ENCODE measurements at regions not wholly inside any gene's neighbourhood (a gene's known extent, or its start where the extent isn't known, plus 50 kb on each side); places are given as distances from the start of the nearest gene placed in this dataset.

DNA sequence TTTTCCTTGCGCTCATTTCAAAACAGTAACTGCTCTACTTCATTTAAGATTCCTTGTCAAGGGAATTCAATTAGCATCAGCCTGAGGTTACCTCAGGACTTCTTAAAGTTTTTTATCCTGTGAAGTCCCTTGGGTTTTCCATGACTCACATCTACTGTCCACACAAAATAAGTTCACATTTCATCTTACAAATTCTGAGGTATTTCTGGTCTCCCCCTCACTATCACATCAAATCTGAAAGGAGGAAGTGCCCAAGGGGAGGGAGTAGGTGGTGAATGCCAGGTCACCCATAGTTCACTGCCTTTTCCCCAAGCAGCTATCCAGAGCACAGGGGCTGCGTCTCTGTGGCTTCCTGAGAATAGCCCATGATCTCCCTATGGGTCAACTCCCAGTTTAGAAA is 227.1 kb upstream of the NREP start:
- Mint-ChIP-seq H3K27me3 (no peaks in the 10 kb centered on the region), H3K4me3 (no peak overlapping the region), H3K9me3 (peaks cover 4% of the 10 kb centered on the region), H3K4me1 (no peaks in the 10 kb centered on the region), H3K36me3 (no peaks in the 10 kb centered on the region), H3K27ac (no peak overlapping the region)
- DNase-seq (no peak), ATAC-seq (ENCODE audit: low read depth) (no peak)
- POLR2A ChIA-PET, result no interaction called here

GRCh38 chr5:111983459-111983858 is 226.5 kb upstream of the NREP start:
- ATAC-seq (ENCODE audit: low read depth) (no peak), DNase-seq (no peak)
- Mint-ChIP-seq H3K9me3 (peaks cover 2% of the 10 kb centered on the region), H3K27me3 (no peaks in the 10 kb centered on the region), H3K4me1 (no peaks in the 10 kb centered on the region), H3K4me3 (no peak overlapping the region), H3K36me3 (no peaks in the 10 kb centered on the region), H3K27ac (no peak overlapping the region)
- POLR2A ChIA-PET, result no interaction called here

DNA sequence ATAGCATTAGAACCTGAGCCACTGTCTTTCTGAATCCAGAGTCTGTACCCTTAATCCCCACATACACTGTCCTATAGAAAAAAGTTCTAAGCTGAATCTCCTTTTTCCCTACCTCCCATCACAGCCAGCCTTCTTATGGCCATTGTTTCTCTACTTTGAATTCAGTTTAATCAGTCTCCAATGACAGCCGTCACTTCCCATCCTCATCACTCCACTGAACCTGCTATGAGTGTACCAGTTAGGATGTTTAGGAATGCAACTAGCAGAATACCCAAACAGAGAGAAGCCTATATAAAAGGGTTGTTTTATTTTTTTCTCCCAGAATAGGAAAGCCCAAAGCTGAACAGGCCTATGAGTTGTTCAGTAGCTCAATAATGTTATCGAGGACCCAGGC is 220.4 kb upstream of the NREP start:
- Mint-ChIP-seq H3K9me3 (no peaks in the 10 kb centered on the region), H3K27ac (no peak overlapping the region), H3K27me3 (peaks cover 11% of the 10 kb centered on the region), H3K4me1 (no peaks in the 10 kb centered on the region), H3K36me3 (no peaks in the 10 kb centered on the region), H3K4me3 (no peak overlapping the region)
- DNase-seq, result no peak
- POLR2A ChIA-PET, result no interaction called here
- ATAC-seq (ENCODE audit: low read depth), result no peak

- ATAC-seq (ENCODE audit: low read depth) (no peak), DNase-seq (no peak)
- Mint-ChIP-seq H3K27ac (no peak overlapping the region), H3K4me3 (no peak overlapping the region), H3K27me3 (peaks cover 11% of the 10 kb centered on the region), H3K36me3 (no peaks in the 10 kb centered on the region), H3K4me1 (no peaks in the 10 kb centered on the region), H3K9me3 (no peaks in the 10 kb centered on the region)
- POLR2A ChIA-PET, result no interaction called here
Measured at GRCh38 chr5:111976705-111977435, 219.9 kb upstream of the NREP start.

- Mint-ChIP-seq H3K27ac (no peak overlapping the region), H3K27me3 (peaks cover 13% of the 10 kb centered on the region), H3K36me3 (no peaks in the 10 kb centered on the region), H3K9me3 (no peaks in the 10 kb centered on the region), H3K4me1 (no peaks in the 10 kb centered on the region), H3K4me3 (no peak overlapping the region)
- POLR2A ChIA-PET, result no interaction called here
- DNase-seq (no peak), ATAC-seq (ENCODE audit: low read depth) (no peak)
Measured at GRCh38 chr5:111975133-111975532, 218.1 kb upstream of the NREP start.

DNA sequence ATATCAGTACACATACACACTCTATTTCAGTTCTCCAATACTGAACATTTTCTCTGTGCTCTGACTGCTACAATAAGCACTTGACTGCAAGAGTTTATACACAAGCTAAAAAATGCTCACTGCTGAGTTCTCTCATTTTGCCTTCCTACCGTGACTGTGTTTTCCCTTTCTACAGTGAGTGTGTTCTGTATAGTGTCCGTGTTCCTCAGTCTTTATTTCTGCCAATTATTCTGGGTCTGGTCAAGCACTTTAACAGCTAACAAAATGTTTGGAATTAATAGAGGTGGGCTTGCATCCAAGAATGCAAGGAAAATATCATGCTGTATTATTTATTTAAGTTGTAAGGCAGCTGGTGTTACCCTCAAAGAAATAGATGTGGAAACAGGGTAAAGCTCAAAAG is 217.0 kb upstream of the NREP start:
- ATAC-seq (ENCODE audit: low read depth) (no peak), DNase-seq (no peak)
- Mint-ChIP-seq H3K27me3 (peaks cover 13% of the 10 kb centered on the region), H3K36me3 (no peaks in the 10 kb centered on the region), H3K9me3 (no peaks in the 10 kb centered on the region), H3K27ac (no peak overlapping the region), H3K4me1 (no peaks in the 10 kb centered on the region), H3K4me3 (no peak overlapping the region)
- POLR2A ChIA-PET, result no interaction called here

- POLR2A ChIA-PET, result no interaction called here
- H3K27ac Mint-ChIP-seq, result no peak overlapping the region
- H3K36me3 Mint-ChIP-seq, result no peaks in the 10 kb centered on the region
Measured at GRCh38 chr5:111972548-111972947, 215.6 kb upstream of the NREP start.

GRCh38 chr5:111972080-111972479 is 215.1 kb upstream of the NREP start:
- POLR2A ChIA-PET, result no interaction called here
- ATAC-seq (ENCODE audit: low read depth) (no peak), DNase-seq (no peak)
- H3K4me1 Mint-ChIP-seq, result no peaks in the 10 kb centered on the region
- no peak overlapping the region for H3K27ac Mint-ChIP-seq
- H3K36me3 Mint-ChIP-seq, result no peaks in the 10 kb centered on the region
- H3K4me3 Mint-ChIP-seq, result no peak overlapping the region
- H3K9me3 Mint-ChIP-seq, result no peaks in the 10 kb centered on the region
- peaks cover 15% of the 10 kb centered on the region for H3K27me3 Mint-ChIP-seq

More at GRCh38 chr5:111972548-111972947, 215.6 kb upstream of the NREP start:
- no peaks in the 10 kb centered on the region for H3K4me1 Mint-ChIP-seq
- DNase-seq (no peak), ATAC-seq (ENCODE audit: low read depth) (no peak)
- H3K9me3 Mint-ChIP-seq, result no peaks in the 10 kb centered on the region
- no peak overlapping the region for H3K4me3 Mint-ChIP-seq
- peaks cover 13% of the 10 kb centered on the region for H3K27me3 Mint-ChIP-seq

DNA sequence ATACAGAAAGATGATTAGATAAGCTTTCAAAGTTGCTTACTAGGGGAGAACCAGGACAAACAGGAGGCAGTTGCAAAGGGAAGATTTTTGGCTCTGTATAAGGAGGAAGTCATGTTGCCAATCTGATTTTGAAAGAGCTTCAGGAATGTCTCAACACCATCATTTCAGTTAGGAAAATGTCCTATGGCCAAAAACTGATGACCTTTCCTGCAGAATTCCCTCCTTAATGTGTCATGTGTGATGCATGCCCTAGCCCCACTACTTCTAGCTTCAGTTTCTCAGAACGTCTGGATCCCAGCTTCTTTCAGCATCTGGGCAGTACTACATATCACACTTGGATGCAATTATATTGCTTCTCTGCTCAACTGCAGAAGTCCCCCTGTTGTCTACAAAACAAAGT is 211.5 kb upstream of the NREP start:
- Mint-ChIP-seq H3K27ac (no peak overlapping the region), H3K4me1 (no peaks in the 10 kb centered on the region), H3K4me3 (no peak overlapping the region), H3K36me3 (no peaks in the 10 kb centered on the region), H3K27me3 (peaks cover 12% of the 10 kb centered on the region), H3K9me3 (no peaks in the 10 kb centered on the region)
- DNase-seq, result no peak
- ATAC-seq (ENCODE audit: low read depth), result no peak
- POLR2A ChIA-PET, result no interaction called here

- no peaks in the 10 kb centered on the region for H3K4me1 Mint-ChIP-seq
- no peaks in the 10 kb centered on the region for H3K9me3 Mint-ChIP-seq
- no peak overlapping the region for H3K27ac Mint-ChIP-seq
- DNase-seq (no peak), ATAC-seq (ENCODE audit: low read depth) (no peak)
- H3K4me3 Mint-ChIP-seq, result no peak overlapping the region
- H3K36me3 Mint-ChIP-seq, result no peaks in the 10 kb centered on the region
- POLR2A ChIA-PET, result no interaction called here
- H3K27me3 Mint-ChIP-seq, result peaks cover 10% of the 10 kb centered on the region
Measured at GRCh38 chr5:111967463-111967862, 210.5 kb upstream of the NREP start.

- no peak for ATAC-seq (ENCODE audit: low read depth)
Measured at GRCh38 chr5:111966290-111966689, 209.3 kb upstream of the NREP start.

DNA sequence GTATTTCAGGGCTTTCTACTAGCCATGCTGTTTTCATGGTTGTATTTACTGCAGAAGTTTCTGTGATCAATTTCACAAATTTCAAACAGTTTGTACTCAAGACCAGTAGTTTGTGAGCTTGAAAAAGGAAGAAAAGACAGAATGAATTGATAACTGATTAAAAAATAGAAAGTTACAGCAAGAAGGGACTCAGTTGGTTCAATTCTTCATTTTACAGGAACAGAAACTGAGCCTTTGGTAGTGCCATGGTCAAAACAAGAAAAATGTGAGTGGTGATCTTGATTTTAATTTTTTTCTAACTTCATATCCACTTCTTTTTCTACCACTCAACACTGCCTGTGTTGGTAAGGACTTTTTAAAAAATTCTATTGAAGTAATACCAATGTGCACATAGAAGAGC is 206.6 kb upstream of the NREP start:
- H3K36me3 Mint-ChIP-seq, result no peaks in the 10 kb centered on the region
- peaks cover 8% of the 10 kb centered on the region for H3K27me3 Mint-ChIP-seq
- H3K27ac Mint-ChIP-seq, result no peak overlapping the region
- POLR2A ChIA-PET, result no interaction called here
- H3K9me3 Mint-ChIP-seq, result no peaks in the 10 kb centered on the region
- ATAC-seq (ENCODE audit: low read depth) (no peak), DNase-seq (no peak)
- no peaks in the 10 kb centered on the region for H3K4me1 Mint-ChIP-seq
- no peak overlapping the region for H3K4me3 Mint-ChIP-seq

More at GRCh38 chr5:111966290-111966689, 209.3 kb upstream of the NREP start:
- Mint-ChIP-seq H3K27me3 (peaks cover 8% of the 10 kb centered on the region), H3K9me3 (no peaks in the 10 kb centered on the region), H3K4me1 (no peaks in the 10 kb centered on the region), H3K4me3 (no peak overlapping the region), H3K27ac (no peak overlapping the region), H3K36me3 (no peaks in the 10 kb centered on the region)
- DNase-seq, result no peak
- POLR2A ChIA-PET, result no interaction called here

GRCh38 chr5:111962906-111963305 is 205.9 kb upstream of the NREP start:
- Mint-ChIP-seq H3K36me3 (no peaks in the 10 kb centered on the region), H3K4me1 (no peaks in the 10 kb centered on the region), H3K27ac (no peak overlapping the region), H3K9me3 (no peaks in the 10 kb centered on the region), H3K4me3 (no peak overlapping the region), H3K27me3 (peaks cover 8% of the 10 kb centered on the region)
- ATAC-seq (ENCODE audit: low read depth) (no peak), DNase-seq (no peak)
- POLR2A ChIA-PET, result no interaction called here

- DNase-seq (no peak), ATAC-seq (ENCODE audit: low read depth) (no peak)
- Mint-ChIP-seq H3K4me1 (no peaks in the 10 kb centered on the region), H3K36me3 (no peaks in the 10 kb centered on the region), H3K4me3 (no peak overlapping the region), H3K27ac (no peak overlapping the region), H3K9me3 (no peaks in the 10 kb centered on the region), H3K27me3 (peaks cover 7% of the 10 kb centered on the region)
- POLR2A ChIA-PET, result no interaction called here
Measured at GRCh38 chr5:111961862-111962261, 204.9 kb upstream of the NREP start.

Data from activated naive CD8-positive, alpha-beta T cell treated with anti-CD3 and anti-CD28 coated beads, Interleukin-2, amount 10 ng/mL, durations not matched to agents 7 days and 5 days (primary cell).